HG03175 (cell line): ENCODE measurements at regions not wholly inside any gene's neighbourhood (a gene's known extent, or its start where the extent isn't known, plus 50 kb on each side); places are given as distances from the start of the nearest gene placed in this dataset.
"Not testable (repeated sequence)": the region's sequence is repeated elsewhere in the genome, so short reads cannot be mapped to it uniquely, and the experiment has no call there.

Source experiments
- ATAC-seq: cut with Tn5 transposase; IDR thresholded peaks from one replicate; pipeline ENCODE4 v1.9.1; 2021; ENCODE audit warnings: mild to moderate bottlenecking, moderate library complexity; ENCODE audit not compliant: unreplicated experiment

DNA sequence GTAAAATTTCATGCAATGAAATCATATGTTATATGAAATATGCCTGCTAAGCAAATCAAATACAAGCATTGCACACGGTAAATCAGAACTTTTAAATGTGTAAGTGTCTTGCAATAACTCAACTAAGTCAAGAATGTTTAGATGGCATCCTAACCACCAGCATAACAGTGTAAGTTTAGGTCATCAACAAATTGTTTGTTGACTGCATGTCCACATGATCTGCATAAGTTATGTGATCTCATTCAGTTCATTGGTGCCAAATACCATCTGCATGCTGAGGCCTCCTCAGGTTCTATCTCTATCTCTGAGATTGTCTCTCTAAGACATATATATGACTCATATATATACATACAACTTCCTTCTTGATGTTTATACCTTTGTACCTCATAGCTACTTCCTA lies 159.6 kb upstream of the STK32A start:
- no peak for ATAC-seq

DNA sequence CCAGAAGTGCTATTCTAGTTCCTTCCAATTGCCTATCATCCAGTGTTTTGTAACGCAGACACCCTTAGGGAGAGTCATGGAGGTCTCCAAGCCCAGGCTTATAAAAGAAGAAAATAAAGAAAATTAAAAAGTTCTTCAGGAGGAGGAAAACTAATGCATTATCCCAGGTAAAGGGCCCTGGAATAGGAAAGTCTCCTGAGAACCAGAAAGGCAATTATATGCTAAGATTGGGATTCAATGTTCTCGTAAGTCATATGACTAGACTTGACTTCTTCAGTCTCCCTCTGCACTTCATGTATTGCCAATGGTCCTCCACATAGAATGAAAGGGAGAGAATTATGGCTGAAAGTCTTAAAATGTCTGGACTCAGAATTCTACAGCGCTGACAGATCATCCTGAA lies 154.4 kb upstream of the STK32A start:
- ATAC-seq, result no peak

DNA sequence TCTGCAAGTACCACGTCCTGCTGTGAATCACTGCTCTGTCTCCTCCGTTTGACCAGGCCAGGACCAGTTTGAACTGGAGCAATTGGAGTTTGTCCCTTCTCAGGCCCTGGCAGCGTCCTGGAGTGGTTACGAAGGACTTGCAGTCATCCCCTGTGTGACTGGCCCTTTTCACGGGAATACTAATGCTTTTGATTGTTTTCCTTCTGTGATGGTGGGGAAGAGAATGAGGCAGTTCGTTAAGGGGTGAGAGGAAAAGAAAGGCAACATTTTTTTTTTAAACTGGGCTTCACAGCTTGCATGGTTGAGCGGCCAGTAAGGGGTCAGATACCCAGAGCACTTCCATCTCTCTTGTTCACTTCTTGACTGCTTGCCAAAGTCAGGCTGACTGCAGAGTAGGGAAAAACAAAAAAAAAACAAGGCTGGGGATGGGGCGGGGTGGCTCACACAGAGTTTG lies 153.5 kb upstream of the STK32A start:
- ATAC-seq, result no peak

DNA sequence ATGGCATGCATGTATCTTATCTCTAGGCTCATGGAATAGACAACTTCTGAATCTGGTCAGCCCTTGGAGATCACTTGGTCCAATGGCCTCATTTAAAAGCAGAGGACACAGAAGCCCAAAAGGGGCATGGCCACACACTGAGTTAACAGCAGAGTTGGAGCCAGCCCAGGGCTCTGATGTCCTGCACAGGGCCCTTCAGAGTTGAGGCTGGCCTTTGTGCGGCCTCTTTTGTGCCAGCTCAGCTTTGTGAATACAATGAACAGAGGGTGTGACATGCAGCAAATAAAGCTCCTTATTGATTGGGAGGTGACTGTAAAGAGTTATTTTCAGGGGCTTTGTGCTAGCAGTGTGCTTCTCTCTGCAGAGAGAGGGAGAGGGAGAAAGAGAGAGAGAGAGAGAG lies 150.1 kb upstream of the STK32A start:
- ATAC-seq, result no peak

DNA sequence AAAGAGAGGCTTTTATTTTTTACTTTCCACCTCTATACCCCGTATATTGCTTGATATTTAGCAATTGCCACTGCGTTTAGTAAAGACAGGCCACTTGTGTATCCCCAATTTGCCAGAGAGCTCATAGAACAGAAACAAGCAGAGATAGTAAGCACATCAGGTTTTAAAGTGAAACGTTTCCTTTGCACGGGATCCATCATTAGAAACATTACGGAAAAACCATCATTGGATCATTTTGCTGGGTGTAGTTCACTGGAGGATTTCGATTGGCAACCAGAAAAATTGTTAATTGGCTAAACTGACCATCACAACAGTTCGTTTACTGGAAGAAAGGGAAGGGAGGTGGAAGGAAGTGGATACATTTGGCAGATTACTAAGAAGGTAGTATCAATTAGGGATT lies 149.4 kb upstream of the STK32A start:
- ATAC-seq, result no peak

DNA sequence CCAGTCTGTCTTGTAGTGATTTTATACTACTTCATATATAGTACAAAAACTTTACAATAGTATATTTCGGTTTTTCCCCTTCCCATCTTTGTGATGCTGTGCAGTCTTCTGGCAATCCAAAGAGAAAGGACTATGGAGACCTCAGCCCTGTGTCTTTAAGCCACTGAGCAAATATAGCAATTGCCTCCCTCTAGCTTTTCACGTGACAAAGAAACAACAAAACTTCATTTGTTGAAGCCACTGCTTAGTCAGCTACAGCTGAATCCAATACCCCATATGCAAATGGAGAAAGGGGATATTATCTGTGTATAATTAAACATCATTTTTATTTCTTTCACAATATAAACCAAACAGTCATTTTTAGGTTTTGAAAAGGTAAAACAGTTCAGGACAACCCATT lies 142.8 kb upstream of the STK32A start:
- no peak for ATAC-seq

DNA sequence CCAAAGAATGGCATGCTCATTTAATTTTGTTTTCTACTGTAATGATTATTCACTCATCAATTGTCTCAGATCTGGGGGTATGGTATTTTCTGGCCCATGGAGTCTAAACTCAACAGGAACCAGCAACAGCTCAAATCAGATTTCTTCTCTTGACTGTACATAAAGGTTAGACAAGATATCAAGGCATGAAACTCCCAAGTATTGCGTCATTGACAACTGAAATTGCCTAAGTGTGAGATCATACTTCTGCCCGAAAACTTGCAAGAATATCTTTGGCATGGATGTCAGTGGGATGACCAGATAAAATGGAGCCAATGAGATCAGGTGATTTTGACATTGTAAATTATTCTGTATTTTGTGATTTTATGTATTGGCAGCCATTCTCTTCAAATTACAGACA lies 141.7 kb upstream of the STK32A start:
- no peak for ATAC-seq

DNA sequence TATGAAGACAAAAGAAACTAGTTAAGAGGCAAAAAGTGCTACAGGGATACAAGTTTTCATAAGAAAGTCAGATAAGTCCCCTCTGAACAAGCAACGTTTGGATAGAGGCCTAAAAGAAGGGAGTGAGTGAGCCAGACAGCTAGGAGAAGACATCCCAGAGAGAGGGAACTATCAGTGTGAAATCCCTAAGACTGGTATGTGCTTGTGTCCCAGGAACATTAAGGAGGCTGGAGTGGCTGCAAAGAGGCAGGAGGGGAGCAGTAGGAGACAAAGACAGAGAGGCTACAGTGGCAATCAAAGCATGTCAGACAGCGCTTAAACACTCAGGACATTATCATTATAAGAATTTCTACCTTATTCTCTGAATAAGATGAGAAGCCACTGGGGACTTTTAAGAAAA lies 139.1 kb upstream of the STK32A start:
- no peak for ATAC-seq

DNA sequence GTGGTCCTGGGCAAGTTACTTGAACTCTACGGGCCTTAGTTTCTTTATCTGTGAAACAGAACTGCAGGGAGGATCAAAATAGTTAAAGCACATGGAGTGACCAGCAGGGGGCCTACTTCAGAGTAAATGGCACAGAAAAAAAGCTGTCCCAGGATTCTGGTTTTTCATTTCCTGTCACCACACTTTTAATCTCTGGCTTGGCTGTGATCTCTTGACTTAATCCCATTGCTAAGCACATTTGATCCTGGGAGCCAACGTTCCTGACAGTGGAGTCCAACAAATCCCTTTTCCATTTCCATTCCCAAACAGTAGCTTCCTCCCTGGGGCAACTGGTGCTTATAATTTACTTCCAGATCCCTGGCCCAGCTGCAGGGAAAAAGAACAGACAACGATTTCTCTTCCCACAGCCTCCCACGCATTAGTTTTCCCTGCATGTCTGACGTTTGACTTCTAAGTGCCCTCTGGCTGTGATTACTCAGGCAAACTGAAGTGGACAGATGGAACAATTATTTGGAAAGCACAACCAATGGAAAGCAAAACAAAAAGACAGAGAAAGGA lies 136.5 kb upstream of the STK32A start:
- peak; percentile 61 for ATAC-seq

DNA sequence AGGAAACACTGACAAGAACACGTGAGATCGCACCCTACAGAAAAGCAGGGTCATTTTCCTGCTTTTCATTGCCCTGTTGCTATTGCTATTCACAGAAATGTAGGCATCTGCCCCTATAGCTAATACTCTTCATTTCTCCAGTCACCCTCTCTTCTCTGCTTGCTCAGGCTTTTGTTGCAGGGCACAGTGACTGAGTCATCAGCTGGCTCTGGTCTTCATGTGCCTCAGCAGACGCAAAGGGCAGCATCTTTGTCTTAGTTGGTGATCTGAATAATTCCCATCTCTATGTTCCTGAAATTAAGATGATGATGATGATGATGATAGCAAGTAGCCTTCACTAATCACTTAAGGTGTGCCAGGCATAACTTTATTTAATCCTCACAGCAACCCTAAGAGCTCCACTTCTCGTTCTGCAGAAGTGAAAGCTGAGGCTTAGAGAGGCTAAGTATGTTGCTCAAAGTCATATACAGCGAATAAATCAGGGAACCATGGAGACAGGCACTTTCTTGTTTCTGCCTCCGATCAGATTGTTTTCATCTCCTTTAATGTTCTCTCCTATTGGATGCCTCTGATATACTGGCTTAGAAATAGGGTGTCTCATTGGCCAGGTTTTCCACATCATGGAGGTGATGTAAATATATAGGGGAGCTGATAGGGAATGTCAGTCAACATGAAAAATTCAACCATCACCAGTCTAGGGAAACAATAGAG lies 133.0 kb upstream of the STK32A start:
- no peak for ATAC-seq

DNA sequence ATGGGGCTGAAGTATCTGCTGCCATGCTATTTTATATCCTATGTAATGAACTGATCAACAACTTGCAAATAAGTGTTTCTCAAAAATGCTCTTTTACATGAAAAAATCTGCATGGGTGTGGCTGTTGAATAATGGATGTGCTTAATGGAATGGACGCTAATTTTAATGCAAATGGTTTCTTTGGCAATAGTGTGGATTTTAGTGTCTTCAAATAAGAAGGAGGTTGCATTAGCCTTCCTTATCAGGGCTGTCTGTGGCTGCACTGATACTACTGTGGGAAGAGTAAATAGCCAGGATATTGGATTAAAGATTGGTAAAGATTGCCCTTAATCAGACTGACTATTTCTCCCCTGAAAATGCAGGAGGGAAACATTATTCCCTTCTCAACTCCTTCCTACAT lies 121.9 kb upstream of the STK32A start:
- no peak for ATAC-seq

DNA sequence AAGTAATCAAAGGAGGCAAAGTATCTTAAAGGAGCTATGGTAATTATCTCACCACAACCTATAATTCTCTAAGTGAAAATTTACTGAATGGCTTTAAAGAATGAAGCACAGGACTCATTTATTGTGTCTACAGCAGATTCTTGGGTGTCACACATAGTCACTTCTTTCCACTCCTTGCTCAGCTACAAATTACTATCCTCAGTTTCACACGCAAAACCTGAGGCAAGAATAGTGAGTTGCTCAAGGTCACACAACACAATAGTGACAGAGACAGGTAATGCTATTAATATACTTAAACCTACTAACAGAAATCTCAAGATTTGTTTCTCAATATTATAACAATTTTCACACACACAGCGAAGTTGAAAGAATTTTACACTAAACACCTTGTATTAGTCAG lies 120.9 kb upstream of the STK32A start:
- ATAC-seq, result no peak

DNA sequence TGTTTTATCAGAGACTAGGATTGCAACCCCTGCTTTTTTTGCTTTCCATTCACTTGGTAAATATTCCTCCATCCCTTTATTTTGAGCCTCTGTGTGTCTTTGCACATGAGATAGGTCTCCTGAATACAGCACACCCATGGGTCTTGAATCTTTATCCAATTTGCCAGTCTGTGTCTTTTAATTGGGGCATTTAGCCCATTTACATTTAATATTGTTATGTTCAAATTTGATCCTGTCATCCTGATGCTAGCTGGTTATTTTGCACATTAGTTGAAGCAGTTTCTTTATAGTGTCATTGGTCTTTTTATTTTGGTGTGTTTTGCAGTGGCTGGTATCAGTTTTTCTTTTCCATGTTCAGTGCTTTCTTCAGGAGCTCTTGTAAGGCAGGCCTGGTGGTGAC lies 95.1 kb upstream of the STK32A start:
- ATAC-seq, result not testable (repeated sequence)

DNA sequence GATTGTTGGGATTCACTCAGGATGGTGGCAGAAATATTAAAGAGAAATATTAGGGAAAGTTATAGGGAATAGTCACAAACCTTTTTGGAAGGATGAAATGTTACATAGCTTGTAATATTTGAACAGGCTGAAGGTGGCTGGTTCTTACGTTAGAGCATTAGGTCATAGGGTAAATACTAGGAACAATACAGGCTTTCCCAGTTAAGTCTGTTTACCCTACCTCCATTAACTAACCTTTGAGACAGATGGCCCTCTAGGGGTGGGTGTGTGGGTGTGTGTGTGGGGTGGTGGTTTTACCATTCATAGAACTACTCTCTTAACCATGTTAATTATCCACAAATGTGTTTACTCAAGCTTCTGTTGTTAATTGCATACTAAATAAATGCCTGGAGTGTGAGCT lies 94.3 kb upstream of the STK32A start:
- no peak for ATAC-seq

DNA sequence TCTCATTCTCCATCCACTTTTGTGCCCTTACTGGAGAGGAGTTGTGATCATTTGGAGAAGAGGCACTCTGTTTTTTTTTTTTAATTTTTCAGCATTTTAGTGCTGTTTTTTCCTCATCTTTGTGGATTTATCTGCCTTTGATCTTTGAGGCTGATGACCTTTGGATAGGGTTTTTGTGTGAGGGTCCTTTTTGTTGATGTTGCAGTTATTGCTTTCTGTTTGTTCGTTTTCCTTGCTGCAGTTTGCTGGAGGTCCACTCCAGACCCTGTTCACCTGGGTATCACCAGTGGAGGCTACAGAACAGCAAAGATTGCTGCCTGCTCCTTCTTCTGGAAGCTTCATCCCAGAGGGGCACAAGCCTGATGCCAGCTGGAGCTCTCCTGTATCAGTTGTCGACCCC lies 93.2 kb upstream of the STK32A start:
- ATAC-seq, result not testable (repeated sequence)

DNA sequence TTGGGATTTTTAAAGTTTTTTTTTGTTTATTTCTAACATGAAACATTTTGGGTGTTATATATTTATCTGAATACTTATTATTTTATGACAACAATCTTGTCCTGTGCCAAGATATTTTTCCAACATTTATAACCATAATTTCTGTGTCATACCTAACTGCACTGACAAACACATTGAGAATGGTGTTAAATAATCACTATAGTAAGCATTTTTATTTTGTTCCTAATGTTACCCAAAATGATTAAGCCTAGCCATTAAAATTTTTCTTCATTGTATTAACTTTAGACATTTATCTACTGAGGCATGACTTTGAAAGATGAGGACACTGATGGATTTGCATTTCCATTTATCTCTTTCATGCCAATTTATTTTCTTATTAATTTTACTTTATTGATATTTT lies 91.6 kb upstream of the STK32A start:
- no peak for ATAC-seq

DNA sequence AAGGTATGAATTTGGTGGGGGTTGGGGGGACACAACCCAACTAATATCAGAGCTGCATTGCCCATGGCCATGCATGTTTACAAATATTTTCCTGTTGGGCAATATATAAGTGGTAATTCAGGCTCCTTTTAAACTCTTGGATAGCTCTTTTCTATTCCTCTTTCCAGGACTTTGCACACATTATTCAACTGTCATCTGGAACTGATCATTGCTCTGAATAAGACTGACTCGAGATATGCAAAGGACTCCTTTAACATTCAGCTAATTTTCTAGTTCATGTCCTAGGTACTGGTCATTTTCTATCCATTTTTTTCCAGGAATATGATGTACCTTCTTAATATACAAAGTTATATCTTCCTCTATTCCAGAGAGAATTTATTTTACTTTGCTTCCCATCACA lies 89.5 kb upstream of the STK32A start:
- ATAC-seq, result no peak

DNA sequence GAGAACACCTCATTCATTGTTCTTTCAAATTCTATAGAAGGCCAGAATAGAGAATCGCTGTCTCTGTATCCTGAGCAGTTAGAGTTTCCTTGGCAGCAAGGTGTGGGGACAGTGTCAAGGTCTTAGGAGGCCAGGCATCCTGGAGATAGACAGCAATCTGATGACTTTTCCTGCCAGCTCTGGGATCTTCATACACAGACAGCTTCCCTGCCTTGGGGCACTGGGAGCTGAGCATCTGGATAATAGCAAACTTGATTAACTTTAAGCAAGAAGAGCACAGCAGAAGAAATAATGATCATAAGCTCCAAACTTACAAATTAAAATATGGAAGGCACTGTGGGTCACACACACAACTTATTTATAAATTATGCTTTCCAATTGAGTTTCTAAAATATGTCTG lies 86.1 kb upstream of the STK32A start:
- no peak for ATAC-seq

DNA sequence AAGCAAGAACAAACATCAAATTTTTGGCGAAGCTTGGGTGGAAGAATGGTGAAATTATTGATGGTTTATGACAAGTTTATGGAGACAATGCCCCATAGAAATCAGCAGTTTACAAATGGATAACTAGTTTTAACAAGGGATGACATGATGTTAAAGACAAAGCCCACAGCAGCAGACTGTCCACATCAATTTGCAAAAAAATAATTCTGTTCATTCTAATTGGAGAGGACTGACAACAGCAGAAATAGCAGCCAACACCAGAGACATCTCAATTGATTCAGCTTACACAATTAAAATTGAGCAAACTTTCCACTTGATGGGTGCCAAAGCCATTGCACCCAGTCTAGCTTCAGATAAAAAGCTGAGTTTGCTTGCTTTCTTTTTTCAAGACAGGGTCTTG lies 82.7 kb upstream of the STK32A start:
- ATAC-seq, result no peak

DNA sequence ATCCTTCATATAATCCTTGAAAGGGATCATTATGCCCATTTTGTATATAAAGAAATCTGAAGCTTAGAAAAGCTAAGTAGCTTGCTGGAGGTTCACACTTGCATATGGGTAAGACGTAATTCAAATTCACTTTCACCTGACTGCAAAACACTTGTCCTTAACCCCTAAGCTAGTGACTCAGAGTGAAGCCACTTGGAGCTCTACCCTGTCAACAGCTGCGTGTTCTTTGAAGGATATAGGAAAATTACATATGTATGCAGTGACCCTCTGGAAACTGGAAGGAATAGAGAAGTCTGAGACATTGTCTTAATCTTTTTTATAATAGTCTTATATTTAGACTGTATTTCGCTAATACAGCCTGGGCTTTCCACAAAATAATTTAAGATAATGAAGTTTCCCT lies 80.0 kb upstream of the STK32A start:
- no peak for ATAC-seq

DNA sequence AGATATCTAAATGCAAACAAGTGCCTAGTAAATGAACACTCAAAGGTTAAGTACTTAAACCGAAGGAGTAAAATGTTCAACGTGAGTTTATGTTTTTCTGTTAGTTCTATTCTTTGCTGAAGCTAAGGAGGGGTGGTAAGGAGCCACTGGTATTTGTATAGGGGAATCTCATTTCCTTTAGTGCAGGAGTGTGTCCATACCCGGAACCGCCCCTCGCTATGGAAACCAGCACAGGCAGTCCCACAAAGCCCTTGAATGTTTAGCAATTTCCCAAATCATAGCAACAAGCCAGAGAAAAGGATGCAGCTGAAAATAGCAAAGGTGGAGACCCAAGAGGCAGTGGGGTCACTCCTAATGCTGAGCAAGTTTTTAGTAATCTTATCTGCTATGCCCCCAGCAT lies 78.8 kb upstream of the STK32A start:
- ATAC-seq, result no peak

DNA sequence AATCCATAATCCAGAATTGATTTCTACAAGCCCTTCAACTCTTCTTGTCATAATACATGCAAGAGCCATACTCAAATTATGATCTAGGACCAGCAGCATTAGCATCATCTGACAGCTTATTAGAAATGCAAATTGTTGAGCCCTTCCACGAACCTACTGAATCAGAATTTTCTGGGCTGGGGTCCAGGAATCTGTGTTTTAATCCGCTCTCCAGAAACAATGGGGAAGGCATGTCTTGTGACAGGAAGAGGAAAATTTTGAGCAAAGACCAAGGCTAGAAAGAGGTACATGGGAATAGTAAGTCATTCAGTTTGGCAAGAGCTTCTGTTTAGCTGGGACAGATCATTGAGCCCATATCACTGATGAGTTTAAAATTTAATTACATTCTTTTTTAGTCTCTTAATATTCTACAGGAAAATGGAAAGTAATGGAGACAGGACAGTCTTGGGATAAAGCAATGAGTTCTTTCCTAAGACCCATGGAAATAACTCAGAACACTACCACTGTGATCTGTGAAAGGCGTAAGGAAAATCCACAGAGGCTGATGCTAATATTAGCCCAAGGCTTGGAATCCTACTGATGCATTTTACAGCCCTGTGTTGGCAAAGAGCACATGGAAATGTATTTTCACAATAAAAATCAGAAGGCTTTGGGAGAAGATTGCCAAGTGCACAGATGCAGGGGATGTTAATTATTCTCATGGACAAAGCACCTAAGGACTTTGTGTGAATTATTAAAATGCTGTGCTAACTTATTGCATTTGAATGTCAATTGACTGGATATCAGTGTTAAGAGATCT lies 73.7 kb upstream of the STK32A start:
- ATAC-seq, result no peak
